ENCODE measurements at regions not wholly inside any gene's neighbourhood (a gene's known extent, or its start where the extent isn't known, plus 50 kb on each side); places are given as distances from the start of the nearest gene placed in this dataset.
"Not testable (repeated sequence)": the region's sequence is repeated elsewhere in the genome, so short reads cannot be mapped to it uniquely, and the experiment has no call there.

- no peak for DNase-seq
These were observed 180.4 kb upstream of the PPP1R26 start for GRCh38 chr9:135299239-135299590.

GRCh38 chr9:135299651-135300345, 179.8 kb upstream of the PPP1R26 start:
- no peak for DNase-seq

DNA sequence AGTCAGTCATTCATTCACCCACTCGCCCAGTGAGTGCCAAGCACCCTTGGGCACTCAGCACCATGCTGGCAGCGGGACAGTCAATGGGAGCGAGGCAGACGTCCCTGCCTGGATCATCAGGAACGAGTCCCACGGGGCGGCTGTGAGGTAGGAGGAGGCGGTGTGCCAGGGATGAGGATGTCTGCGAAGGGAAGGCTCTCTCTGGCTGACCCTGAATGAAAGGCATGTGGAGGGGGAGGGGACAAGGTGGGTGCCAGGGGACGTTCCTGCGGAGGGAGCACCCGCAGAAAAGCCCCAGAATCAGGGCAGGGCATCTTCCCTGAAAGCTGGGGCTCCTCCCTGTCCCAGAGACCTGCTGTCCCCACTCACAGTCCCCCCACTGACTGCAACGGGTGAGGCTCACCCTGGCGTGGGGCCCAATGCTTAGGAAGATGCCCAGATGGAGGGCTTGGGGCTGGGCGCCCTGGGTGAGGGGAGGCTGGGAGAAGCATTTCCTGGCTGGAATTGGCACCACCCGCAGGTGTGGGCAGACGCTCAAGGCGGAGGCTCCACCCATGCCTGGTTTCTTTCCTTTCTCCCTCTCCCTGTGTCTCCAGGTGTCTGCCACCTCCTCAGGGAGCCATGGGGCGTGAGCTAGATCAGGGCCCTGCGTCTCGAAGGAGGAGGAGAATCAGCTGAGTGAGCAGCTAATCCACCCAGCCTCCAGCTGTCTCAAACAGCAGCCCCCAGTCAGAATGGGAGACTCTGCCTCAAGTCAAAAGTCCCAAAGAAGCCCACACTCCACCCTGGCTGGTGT, 179.0 kb upstream of the PPP1R26 start:
- no peak for DNase-seq

GRCh38 chr9:135301271-135302263, 178.0 kb upstream of the PPP1R26 start:
- DNase-seq = no peak

DNA sequence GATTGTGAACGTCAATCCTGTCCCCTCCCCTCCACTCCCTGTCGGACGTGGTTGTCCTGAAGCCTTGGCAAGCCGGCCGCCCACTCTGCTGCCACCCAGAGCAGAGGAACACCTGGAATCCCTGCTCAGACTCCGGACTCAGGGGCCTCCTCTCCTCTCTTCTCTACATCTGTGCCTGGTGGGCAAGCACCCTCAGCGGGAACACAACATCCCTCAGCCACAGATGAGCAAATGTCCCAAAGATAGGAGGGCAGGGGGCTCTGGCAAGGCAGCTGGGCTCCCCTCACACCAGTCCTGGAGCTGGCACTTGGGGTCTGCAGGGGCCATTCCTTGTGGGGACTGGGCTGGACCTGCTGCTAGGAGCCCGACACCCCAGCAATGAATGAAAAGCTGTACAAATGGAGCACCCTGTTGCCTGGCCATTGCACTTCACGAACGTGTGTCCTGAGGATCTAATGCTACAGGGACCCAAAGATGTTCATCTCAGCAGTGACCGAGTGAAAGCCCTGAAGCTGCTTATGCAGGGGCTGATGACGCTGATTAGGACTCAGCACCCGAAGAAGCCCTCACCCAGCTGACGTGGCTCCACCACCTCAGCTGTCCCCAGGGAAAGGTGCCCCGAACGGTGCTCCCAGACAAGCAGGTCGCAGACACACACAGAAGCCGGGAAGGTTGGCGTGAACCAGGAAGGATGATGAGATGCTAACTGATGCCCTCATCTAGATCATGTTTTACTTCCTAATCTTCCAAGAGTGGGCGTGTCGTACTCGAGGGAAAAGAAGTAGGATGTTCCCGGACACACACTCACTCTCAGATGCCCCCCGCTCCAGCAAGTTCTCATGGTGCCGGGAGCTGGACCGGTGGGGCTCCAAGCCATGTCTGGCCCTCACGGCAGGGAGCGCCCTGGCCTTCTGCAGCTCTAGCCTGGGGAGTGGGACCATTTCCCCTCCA, 177.0 kb upstream of the PPP1R26 start:
- no peak for DNase-seq

DNA sequence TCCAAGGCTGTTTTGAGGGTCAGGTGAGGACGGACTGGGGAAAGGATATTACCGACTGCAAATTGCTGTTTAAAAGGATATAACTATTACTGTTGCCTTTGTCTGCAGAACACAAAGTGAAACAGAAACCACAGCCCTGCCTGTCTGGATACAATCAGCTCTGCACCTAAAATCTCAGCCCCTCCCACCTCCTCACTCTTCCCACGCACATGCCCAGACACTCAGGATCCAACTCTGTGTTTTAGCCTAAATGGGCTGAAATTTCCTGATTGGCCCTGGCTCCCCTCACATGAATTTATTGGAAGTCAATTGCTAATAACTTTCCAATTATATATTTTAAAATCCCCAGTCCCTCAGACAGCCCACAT, 176.3 kb upstream of the PPP1R26 start:
- DNase-seq = no peak

- DNase-seq = no peak
These were observed 175.6 kb upstream of the PPP1R26 start for GRCh38 chr9:135303865-135304499.

GRCh38 chr9:135304886-135305285, 174.7 kb upstream of the PPP1R26 start:
- no peak for DNase-seq

GRCh38 chr9:135305546-135306180, 173.9 kb upstream of the PPP1R26 start:
- DNase-seq = no peak

GRCh38 chr9:135306699-135307098, 172.9 kb upstream of the PPP1R26 start:
- DNase-seq = no peak

DNA sequence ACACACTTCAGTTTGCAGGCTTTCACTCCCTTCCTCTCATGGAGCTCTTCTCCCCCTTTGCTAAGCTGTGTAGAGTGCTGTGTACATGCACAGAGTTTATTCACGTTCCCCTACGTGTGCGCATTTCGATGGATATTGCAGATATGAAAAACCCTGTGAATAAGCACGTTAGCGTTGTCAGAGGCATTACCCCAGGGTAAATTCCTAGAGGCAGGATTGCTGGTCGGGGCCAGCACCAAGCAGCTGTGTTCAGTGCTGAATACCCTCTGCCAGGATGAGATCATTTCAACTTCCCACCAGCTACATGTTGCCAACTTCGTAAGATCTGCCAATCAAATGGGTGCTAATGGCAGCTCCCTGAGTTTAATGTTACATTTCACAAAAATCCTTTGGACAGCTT, 172.3 kb upstream of the PPP1R26 start:
- no peak for DNase-seq

GRCh38 chr9:135307919-135308318, 171.7 kb upstream of the PPP1R26 start:
- not testable (repeated sequence) for DNase-seq

- DNase-seq = no peak
These were observed 170.5 kb upstream of the PPP1R26 start for GRCh38 chr9:135308821-135309762.

DNA sequence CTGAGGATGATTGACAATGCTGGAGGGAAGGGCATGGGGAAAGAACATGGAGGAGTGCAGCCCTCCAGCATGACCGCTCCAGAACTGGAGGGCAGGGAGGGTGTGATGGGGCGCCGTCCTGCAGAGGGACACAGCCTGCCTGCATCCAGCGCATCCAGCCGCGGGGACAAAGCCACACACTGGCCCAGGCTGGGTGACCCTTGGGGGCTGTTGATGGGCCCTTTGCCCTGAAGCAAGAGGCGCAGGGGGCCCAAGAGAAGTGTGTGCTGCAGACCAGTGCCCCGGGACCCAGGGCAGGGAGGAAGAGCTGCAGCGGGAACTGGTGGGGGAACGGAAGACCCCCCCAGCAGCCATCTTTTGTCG, 169.8 kb upstream of the PPP1R26 start:
- DNase-seq = no peak

DNA sequence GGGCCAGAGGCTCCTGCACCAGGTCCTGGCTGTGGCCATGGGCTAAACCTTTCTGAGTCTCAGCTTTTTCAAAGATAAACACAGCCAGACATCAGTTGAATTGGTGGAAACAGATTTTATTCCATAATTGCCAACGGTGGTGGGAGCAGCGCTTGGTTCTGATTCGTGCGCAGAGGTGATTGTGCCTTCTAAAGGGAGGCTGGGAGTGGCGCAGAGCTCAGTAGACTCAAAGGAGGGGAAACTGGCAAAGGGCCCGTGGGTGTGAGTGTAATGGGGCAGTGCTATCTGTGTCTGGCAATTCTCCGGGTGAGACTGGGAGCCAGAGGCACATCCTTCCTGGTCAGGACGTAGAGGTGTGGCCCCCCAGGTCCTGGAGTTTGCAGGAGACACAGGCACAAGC, 169.4 kb upstream of the PPP1R26 start:
- no peak for DNase-seq

DNA sequence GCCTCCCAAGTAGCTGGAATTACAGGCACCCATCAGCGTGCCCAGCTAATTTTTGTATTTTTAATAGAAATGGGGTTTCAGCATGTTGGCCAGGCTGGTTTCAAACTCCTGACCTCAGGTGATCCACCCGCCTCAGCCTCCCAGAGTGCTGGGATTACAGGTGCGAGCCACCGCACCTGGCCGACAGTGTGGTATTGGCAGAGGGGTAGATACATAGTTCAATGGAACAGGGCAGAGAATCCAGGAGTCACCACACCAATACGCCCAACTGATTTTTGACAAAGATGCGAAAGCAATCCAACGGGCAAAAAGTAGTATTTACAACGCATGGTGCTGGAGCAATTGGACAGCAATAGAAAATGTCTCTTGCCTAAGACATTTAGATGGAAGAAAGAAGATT, 164.0 kb upstream of the PPP1R26 start:
- no peak for DNase-seq

GRCh38 chr9:135320331-135320730, 159.3 kb upstream of the PPP1R26 start:
- DNase-seq = no peak

GRCh38 chr9:135320943-135321342, 158.6 kb upstream of the PPP1R26 start:
- no peak for DNase-seq

DNA sequence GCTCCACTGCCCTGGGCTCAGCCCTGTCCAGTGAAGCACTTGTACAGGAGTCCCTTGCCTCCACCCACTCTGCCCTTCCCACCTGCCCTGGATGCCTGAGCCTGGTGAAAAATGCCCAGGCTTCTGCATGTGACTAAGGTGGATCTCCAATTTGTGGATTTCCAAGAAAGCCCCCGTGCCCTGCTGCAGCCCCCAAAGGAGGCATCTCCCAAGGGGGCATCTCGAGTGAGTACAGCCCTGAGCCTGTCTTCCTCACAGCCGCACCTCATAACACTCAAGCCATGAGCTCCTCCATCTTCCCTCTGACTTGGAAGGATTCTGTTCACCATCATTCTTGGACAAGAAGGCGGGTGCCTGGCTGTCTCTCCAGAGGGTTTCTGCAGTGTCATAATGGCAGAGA, 158.0 kb upstream of the PPP1R26 start:
- DNase-seq = no peak

GRCh38 chr9:135324329-135324728, 155.3 kb upstream of the PPP1R26 start:
- DNase-seq = no peak

Measured in activated naive CD4-positive, alpha-beta T cell treated with anti-CD3 and anti-CD28 coated beads, Interleukin-2, amount 50 U/mL, for 16 hours (primary cell).